ENCODE measurements at regions not wholly inside any gene's neighbourhood (a gene's known extent, or its start where the extent isn't known, plus 50 kb on each side); places are given as distances from the start of the nearest gene placed in this dataset.
A peak's percentile ranks its signal among the peaks of the same experiment; 100 is the strongest.

DNA sequence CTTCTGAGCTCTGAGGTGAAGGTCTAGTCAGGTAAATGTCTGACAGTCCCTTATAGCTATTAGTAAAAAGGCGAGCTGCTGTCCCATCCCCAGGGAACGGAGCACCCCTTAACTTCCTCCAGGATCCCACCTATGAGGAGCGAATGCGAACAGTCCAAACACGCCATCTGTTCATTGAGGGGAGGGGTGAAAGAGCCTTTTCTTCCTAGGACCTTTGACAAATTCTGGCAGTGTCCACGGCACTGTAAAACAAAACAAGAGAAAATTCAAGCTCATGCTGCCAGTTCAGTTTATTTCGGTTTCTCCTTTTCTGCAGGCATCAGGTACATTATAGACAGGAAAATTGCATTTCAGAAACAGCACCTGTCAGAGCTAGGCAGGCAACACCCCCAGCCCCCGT lies 253.8 kb upstream of the CADM1 start:
- peaks cover 11% of the 10 kb centered on the region for H3K4me1 Mint-ChIP-seq (ENCODE audit: unreplicated experiment)
- TF ChIP-seq CTCF (conservative IDR thresholded peaks at IDR 0.05) = no peak
- peaks cover 35% of the 10 kb centered on the region for H3K27me3 Mint-ChIP-seq
- H3K4me3 Mint-ChIP-seq = no peak overlapping the region
- no peak overlapping the region for H3K27ac Mint-ChIP-seq
- H3K9me3 Mint-ChIP-seq = no peaks in the 10 kb centered on the region
- H3K36me3 Mint-ChIP-seq = no peaks in the 10 kb centered on the region
- no peak for DNase-seq (ENCODE audit: extremely low spot score, unreplicated experiment)

GRCh38 chr11:115751243-115752015 lies 247.2 kb upstream of the CADM1 start:
- Mint-ChIP-seq H3K27ac (no peak overlapping the region), H3K27me3 (peaks cover 44% of the 10 kb centered on the region), H3K9me3 (no peaks in the 10 kb centered on the region), H3K4me1 (ENCODE audit: unreplicated experiment) (peaks cover 24% of the 10 kb centered on the region), H3K36me3 (no peaks in the 10 kb centered on the region), H3K4me3 (no peak overlapping the region)
- DNase-seq (ENCODE audit: extremely low spot score, unreplicated experiment) = no peak
- TF ChIP-seq CTCF (conservative IDR thresholded peaks at IDR 0.05) = no peak

DNA sequence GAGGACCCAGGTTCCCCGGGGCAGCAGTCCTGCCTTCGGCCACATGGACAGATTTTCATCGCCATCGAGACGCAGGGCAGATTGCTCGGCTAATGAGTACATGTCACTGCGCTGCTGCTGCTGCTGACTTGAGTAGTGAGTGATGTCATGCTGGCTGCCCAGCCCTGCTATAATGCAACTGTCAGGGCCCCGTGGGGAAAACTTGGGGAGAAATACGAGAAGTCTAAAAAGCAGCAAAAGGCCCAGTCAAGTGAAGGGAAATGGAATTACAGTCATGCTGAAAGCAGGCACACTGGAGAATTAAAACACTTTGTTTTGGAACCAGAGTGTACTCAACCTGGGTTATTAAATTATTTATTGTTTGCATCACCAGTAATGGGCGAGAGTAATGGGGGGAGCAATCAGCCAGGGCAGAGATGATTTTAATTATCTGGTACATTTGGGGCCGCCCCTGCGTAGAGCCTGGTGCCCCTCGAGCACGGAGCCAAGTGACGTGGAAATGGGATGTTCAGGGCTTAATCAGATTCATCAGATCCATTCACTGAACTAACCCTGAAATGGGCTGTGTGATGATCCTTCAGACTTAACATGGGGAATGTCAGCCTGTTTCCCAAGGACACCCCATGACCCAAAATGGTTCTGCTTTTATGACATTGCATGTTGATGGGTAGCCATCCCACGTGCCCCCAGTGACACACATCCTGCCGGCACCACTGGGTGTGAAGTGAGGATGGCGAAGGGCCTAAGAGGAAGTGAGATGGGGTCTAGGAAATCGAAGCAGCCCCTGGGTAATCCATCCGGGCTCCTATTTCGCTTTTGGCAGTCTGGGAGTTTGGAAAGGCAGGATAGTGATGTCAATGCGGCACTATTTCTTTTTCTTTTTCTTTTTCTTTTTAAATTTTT lies 241.6 kb upstream of the CADM1 start:
- H3K4me1 Mint-ChIP-seq (ENCODE audit: unreplicated experiment) = peaks cover 53% of the 10 kb centered on the region
- H3K9me3 Mint-ChIP-seq = peaks cover 8% of the 10 kb centered on the region
- H3K27me3 Mint-ChIP-seq = peaks cover 46% of the 10 kb centered on the region
- H3K4me3 Mint-ChIP-seq = peak overlapping the region; percentile 35
- H3K36me3 Mint-ChIP-seq = no peaks in the 10 kb centered on the region
- TF ChIP-seq CTCF (conservative IDR thresholded peaks at IDR 0.05) = peak; percentile 27
- DNase-seq (ENCODE audit: extremely low spot score, unreplicated experiment) = no peak
- H3K27ac Mint-ChIP-seq = peak overlapping the region; percentile 63

- peaks cover 53% of the 10 kb centered on the region for H3K4me1 Mint-ChIP-seq (ENCODE audit: unreplicated experiment)
- H3K4me3 Mint-ChIP-seq = no peak overlapping the region
- no peak for TF ChIP-seq CTCF (conservative IDR thresholded peaks at IDR 0.05)
- DNase-seq (ENCODE audit: extremely low spot score, unreplicated experiment) = no peak
- no peaks in the 10 kb centered on the region for H3K36me3 Mint-ChIP-seq
- H3K27ac Mint-ChIP-seq = no peak overlapping the region
- peaks cover 39% of the 10 kb centered on the region for H3K27me3 Mint-ChIP-seq
- peaks cover 8% of the 10 kb centered on the region for H3K9me3 Mint-ChIP-seq
Observed at GRCh38 chr11:115745066-115745465, 240.9 kb upstream of the CADM1 start.

- H3K27ac Mint-ChIP-seq = no peak overlapping the region
Observed at GRCh38 chr11:115743719-115744118, 239.5 kb upstream of the CADM1 start.

More at GRCh38 chr11:115743719-115744118, 239.5 kb upstream of the CADM1 start:
- TF ChIP-seq CTCF (conservative IDR thresholded peaks at IDR 0.05) = no peak
- Mint-ChIP-seq H3K27me3 (peaks cover 32% of the 10 kb centered on the region), H3K9me3 (peaks cover 8% of the 10 kb centered on the region), H3K4me1 (ENCODE audit: unreplicated experiment) (peaks cover 55% of the 10 kb centered on the region), H3K36me3 (no peaks in the 10 kb centered on the region), H3K4me3 (no peak overlapping the region)
- no peak for DNase-seq (ENCODE audit: extremely low spot score, unreplicated experiment)

Data from type B pancreatic cell (in vitro differentiated cells).